ENCODE measurements at regions not wholly inside any gene's neighbourhood (a gene's known extent, or its start where the extent isn't known, plus 50 kb on each side); places are given as distances from the start of the nearest gene placed in this dataset.
"Not testable (repeated sequence)": the region's sequence is repeated elsewhere in the genome, so short reads cannot be mapped to it uniquely, and the experiment has no call there.

GRCh38 chr6:140376209-140376608, 1001.8 kb upstream of the CITED2 start:
- TF ChIP-seq, protein P1, sequence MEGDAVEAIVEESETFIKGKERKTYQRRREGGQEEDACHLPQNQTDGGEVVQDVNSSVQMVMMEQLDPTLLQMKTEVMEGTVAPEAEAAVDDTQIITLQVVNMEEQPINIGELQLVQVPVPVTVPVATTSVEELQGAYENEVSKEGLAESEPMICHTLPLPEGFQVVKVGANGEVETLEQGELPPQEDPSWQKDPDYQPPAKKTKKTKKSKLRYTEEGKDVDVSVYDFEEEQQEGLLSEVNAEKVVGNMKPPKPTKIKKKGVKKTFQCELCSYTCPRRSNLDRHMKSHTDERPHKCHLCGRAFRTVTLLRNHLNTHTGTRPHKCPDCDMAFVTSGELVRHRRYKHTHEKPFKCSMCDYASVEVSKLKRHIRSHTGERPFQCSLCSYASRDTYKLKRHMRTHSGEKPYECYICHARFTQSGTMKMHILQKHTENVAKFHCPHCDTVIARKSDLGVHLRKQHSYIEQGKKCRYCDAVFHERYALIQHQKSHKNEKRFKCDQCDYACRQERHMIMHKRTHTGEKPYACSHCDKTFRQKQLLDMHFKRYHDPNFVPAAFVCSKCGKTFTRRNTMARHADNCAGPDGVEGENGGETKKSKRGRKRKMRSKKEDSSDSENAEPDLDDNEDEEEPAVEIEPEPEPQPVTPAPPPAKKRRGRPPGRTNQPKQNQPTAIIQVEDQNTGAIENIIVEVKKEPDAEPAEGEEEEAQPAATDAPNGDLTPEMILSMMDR (conservative IDR thresholded peaks at IDR 0.05), result no peak
- H3K36me3 Mint-ChIP-seq (ENCODE audit: low read depth), result peaks cover 5% of the 10 kb centered on the region
- no peak overlapping the region for H3K27ac Mint-ChIP-seq (ENCODE audit: unreplicated experiment)
- no peaks in the 10 kb centered on the region for H3K9me3 Mint-ChIP-seq
- DNase-seq (ENCODE audit: low read depth, low spot score), result no peak
- H3K27me3 Mint-ChIP-seq (ENCODE audit: low read depth), result no peaks in the 10 kb centered on the region
- H3K4me1 Mint-ChIP-seq, result peaks cover 5% of the 10 kb centered on the region
- no peak overlapping the region for H3K4me3 Mint-ChIP-seq

DNA sequence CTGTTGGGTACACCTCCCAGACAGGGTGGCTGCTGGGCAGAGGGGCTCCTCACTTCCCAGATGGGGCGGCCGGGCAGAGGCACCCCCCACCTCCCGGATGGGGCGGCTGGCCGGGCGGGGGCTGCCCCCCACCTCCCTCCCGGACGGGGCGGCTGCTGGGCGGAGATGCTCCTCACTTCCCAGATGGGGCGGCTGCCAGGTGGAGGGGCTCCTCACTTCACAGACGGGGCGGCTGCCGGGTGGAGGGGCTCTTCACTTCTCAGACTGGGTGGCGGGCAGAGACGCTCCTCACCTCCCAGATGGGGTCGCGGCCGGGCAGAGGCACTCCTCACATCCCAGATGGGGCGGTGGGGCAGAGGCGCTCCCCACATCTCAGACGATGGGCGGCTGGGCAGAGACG, 999.3 kb upstream of the CITED2 start:
- H3K4me1 Mint-ChIP-seq, H3K4me3 Mint-ChIP-seq: not testable (repeated sequence)

DNA sequence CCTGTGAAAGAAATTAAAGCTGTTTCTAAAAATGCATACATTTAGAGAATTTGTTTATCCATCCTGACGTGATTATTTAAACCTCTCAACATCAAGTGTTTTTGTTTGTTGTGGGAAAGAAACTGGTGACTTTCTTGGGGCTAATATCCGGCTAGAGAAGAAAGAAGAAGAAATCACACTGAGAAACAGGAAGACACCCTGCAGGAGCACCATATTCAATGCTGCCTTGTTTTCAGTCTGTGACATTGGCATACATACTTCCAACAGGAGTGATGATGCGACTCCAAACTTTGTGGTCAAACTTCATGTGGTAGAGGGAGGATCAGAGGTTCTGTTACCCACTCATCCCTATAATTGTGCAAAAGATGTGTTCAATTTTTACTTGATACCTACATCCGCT, 997.6 kb upstream of the CITED2 start:
- Mint-ChIP-seq H3K4me3 (no peak overlapping the region), H3K9me3 (no peaks in the 10 kb centered on the region), H3K36me3 (ENCODE audit: low read depth) (peaks cover 3% of the 10 kb centered on the region), H3K27ac (ENCODE audit: unreplicated experiment) (no peak overlapping the region), H3K27me3 (ENCODE audit: low read depth) (no peaks in the 10 kb centered on the region), H3K4me1 (peaks cover 5% of the 10 kb centered on the region)
- TF ChIP-seq, protein P1 (conservative IDR thresholded peaks at IDR 0.05), result no peak
- DNase-seq (ENCODE audit: low read depth, low spot score), result no peak

More for the DNA sequence above, 999.3 kb upstream of the CITED2 start:
- not testable (repeated sequence) for DNase-seq (ENCODE audit: low read depth, low spot score); H3K9me3 Mint-ChIP-seq; H3K27me3 Mint-ChIP-seq (ENCODE audit: low read depth); H3K36me3 Mint-ChIP-seq (ENCODE audit: low read depth); H3K27ac Mint-ChIP-seq (ENCODE audit: unreplicated experiment)

DNA sequence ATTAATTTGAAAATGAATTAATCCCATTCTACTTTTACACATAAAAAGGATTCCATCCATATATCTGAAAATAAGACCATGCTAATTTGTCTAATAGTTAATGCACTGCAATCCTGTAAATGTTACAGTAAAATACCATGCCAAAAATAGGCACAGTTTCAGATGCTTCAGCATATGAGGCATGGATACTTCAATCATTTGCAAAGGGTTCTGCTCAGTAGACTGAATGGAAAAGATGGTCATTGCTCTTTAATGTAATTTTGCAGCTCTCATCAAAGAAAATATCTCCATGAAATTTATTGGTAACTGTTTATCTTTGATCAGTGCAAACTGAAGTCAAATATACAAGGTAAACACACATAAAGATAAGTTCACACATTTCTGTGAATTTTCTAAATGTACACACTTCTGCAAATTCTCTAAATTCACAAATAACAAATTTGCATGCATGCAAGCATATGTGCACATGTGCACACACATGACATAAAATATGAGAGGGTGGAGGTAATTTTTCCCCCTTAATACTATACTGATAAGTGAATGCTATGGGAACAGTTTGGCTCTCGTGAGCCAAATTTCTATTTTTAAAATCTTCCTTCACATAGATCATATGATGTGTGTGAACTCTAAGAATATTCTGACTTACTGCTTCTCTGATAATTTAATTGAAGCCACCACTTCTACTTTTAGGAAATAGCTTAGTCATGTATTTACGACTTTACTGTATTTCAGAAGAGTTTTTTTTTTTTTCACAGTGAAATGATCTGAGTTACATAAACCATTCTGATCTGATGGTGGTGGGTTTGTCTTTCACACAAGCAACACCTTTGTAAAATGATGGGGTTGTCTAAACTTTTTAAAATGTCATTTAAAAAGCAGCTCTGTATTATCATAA, 996.8 kb upstream of the CITED2 start:
- Mint-ChIP-seq H3K27me3 (ENCODE audit: low read depth) (no peaks in the 10 kb centered on the region), H3K36me3 (ENCODE audit: low read depth) (peaks cover 3% of the 10 kb centered on the region), H3K4me3 (no peak overlapping the region), H3K4me1 (peaks cover 5% of the 10 kb centered on the region), H3K9me3 (no peaks in the 10 kb centered on the region), H3K27ac (ENCODE audit: unreplicated experiment) (no peak overlapping the region)
- DNase-seq (ENCODE audit: low read depth, low spot score), result no peak
- TF ChIP-seq, protein P1 (conservative IDR thresholded peaks at IDR 0.05), result no peak

DNA sequence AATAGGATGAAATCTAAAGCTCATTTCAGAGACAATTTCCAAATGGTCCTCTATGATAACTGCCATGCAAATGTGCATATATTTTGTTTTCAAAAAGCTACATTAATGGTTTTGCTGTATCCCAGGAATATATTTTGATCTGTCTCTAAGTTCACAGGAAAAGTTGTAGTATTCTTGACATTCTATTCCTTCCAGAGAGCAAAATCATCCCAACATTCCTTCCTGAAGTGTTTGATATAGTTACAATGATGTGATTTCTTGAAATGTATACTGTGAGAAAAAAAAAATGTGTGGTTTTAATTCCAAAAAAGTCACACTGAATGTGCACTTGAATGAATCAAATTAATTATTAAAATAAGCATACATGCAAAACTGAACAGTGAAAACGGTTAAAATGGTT, 996.0 kb upstream of the CITED2 start:
- no peak overlapping the region for H3K4me3 Mint-ChIP-seq
- H3K36me3 Mint-ChIP-seq (ENCODE audit: low read depth), result peaks cover 6% of the 10 kb centered on the region
- H3K4me1 Mint-ChIP-seq, result peaks cover 5% of the 10 kb centered on the region
- TF ChIP-seq, protein P1 (conservative IDR thresholded peaks at IDR 0.05), result no peak
- H3K27ac Mint-ChIP-seq (ENCODE audit: unreplicated experiment), result no peak overlapping the region
- DNase-seq (ENCODE audit: low read depth, low spot score), result no peak
- peaks cover 6% of the 10 kb centered on the region for H3K9me3 Mint-ChIP-seq
- no peaks in the 10 kb centered on the region for H3K27me3 Mint-ChIP-seq (ENCODE audit: low read depth)

DNA sequence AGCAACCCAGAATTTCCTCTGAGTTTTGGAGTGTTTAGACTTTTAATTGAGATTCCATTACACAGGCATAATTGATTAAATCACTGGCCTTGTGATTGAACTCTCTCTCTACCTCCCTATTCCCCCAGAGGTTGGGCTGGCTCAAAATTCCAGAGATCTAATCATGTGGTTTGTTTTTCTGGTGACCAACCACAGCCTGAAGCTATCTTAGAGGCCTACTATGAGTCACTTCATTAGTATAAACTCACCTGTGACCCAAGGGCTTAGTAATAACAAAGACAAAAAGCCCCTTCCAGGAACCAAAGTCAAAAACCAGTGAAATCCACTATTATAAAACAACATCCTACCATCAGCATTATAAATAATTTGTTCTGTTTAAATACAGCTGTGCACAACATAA, 992.5 kb upstream of the CITED2 start:
- Mint-ChIP-seq H3K4me3 (no peak overlapping the region), H3K4me1 (peaks cover 2% of the 10 kb centered on the region), H3K27ac (ENCODE audit: unreplicated experiment) (no peak overlapping the region), H3K36me3 (ENCODE audit: low read depth) (peaks cover 12% of the 10 kb centered on the region), H3K27me3 (ENCODE audit: low read depth) (no peaks in the 10 kb centered on the region), H3K9me3 (peaks cover 18% of the 10 kb centered on the region)
- TF ChIP-seq, protein P1 (conservative IDR thresholded peaks at IDR 0.05), result no peak
- no peak for DNase-seq (ENCODE audit: low read depth, low spot score)

Measured in neural crest cell (in vitro differentiated cells).